ENCODE measurements at regions not wholly inside any gene's neighbourhood (a gene's known extent, or its start where the extent isn't known, plus 50 kb on each side); places are given as distances from the start of the nearest gene placed in this dataset.
"Not testable (repeated sequence)": the region's sequence is repeated elsewhere in the genome, so short reads cannot be mapped to it uniquely, and the experiment has no call there.

DNA sequence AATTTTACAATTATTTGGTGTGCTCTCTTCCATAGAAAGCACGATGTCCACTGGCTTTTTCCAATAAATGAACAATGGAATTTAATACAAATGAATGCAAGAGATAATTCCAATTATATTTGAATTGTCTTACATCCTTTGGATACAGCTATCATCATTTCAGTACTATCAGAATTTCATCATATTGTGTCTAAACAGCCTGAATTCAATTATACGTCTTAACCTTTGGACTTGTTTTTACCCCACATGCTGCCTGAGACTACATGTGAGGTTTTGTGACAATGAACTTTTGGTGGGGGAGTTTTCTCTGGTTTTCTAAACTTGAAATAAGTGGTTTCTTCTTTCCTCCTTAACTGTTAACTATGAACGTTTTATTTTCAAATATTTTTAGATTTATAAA, 1176.0 kb downstream of the EPHA7 start:
- Histone ChIP-seq H3K4me1 (ENCODE audit: control insufficient read depth in 1 of 2, low read depth in 2 of 2) (no peaks in the 10 kb centered on the region), H3K27ac (no peak overlapping the region), H3K27me3 (replicated peaks; ENCODE audit: insufficient read depth) (no peaks in the 10 kb centered on the region), H3K4me3 (no peak overlapping the region), H3K36me3 (no peaks in the 10 kb centered on the region), H3K9me3 (no peaks in the 10 kb centered on the region)
- no peak for DNase-seq (ENCODE audit: low spot score)
- ATAC-seq (ENCODE audit: insufficient number of reproducible peaks, low FRiP score, low read depth), result no peak
- TF ChIP-seq, protein P1, sequence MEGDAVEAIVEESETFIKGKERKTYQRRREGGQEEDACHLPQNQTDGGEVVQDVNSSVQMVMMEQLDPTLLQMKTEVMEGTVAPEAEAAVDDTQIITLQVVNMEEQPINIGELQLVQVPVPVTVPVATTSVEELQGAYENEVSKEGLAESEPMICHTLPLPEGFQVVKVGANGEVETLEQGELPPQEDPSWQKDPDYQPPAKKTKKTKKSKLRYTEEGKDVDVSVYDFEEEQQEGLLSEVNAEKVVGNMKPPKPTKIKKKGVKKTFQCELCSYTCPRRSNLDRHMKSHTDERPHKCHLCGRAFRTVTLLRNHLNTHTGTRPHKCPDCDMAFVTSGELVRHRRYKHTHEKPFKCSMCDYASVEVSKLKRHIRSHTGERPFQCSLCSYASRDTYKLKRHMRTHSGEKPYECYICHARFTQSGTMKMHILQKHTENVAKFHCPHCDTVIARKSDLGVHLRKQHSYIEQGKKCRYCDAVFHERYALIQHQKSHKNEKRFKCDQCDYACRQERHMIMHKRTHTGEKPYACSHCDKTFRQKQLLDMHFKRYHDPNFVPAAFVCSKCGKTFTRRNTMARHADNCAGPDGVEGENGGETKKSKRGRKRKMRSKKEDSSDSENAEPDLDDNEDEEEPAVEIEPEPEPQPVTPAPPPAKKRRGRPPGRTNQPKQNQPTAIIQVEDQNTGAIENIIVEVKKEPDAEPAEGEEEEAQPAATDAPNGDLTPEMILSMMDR (IDR thresholded peaks at IDR 0.05), result no peak

DNA sequence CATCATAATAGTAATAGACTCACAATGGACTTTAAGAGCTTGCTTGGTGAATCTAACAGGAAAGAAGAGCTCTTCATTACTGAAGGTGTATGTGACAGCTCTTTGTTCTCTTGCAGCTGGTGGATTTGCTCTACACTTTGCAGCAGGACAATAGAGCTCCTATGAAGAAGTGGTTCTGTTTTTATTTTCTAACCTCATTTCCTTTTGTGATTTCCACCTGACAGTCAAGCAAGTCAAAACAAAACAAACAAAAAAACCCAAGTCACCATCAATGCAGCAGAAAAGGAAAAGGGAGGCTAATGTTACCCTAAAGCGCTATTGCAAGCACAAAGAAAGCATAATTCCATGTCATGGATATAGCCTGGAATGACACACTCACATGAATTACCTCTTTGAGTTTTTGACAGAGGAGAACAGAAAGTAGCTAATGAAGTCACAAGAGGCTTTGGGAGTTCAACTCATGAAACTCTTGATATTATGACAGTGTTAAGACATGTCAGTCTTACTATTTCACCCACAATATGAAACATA, 1188.1 kb downstream of the EPHA7 start:
- no peak for DNase-seq (ENCODE audit: low spot score)
- H3K4me1 ChIP-seq (ENCODE audit: control insufficient read depth in 1 of 2, low read depth in 2 of 2), result no peaks in the 10 kb centered on the region
- TF ChIP-seq, protein P1 (IDR thresholded peaks at IDR 0.05), result no peak
- no peaks in the 10 kb centered on the region for H3K27me3 ChIP-seq (replicated peaks; ENCODE audit: insufficient read depth)
- H3K36me3 ChIP-seq, result no peaks in the 10 kb centered on the region
- H3K9me3 ChIP-seq, result no peaks in the 10 kb centered on the region
- no peak for ATAC-seq (ENCODE audit: insufficient number of reproducible peaks, low FRiP score, low read depth)
- H3K27ac ChIP-seq, result no peak overlapping the region
- H3K4me3 ChIP-seq, result no peak overlapping the region

DNA sequence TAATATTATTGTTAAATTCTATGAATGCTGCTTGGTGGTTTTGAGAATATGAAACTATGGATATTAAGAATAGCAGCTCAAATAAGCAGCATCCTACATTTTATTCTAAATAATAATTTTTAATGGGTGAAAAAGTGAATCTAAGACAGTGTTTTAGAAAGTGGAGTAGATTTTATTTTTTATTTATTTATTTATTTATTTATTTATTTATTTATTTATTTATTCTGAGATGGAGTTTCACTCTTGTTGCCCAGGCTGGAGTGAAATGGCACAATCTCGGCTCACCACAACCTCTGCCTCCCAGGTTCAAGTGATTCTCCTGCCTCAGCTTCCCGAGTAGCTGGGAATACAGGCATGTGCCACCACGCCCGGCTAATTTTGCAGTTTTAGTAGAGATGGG, 1199.4 kb downstream of the EPHA7 start:
- H3K27me3 ChIP-seq (replicated peaks; ENCODE audit: insufficient read depth); ATAC-seq (ENCODE audit: insufficient number of reproducible peaks, low FRiP score, low read depth): not testable (repeated sequence)

DNA sequence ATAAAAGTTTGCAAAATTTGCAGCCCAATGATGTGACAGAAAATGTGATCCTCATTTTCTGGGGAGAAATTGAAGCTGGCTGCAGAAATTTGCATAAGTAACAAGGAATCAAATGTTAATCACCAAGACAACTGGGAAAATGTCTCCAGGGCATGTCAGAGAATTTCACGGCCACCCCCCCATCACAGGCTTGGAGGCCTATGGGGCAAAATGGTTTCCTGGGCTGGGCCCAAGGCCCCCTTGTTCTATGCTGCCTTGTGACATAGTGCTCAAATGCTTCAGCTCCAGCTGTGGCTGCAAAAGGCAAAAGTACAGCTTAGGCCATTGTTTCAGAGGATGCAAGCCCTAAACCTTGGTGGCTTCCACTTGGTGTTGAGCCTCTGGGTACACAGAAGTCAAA, 1202.6 kb downstream of the EPHA7 start:
- TF ChIP-seq, protein P1 (IDR thresholded peaks at IDR 0.05), result no peak
- no peaks in the 10 kb centered on the region for H3K36me3 ChIP-seq
- no peak overlapping the region for H3K27ac ChIP-seq
- H3K9me3 ChIP-seq, result no peaks in the 10 kb centered on the region
- no peaks in the 10 kb centered on the region for H3K4me1 ChIP-seq (ENCODE audit: control insufficient read depth in 1 of 2, low read depth in 2 of 2)
- H3K27me3 ChIP-seq (replicated peaks; ENCODE audit: insufficient read depth), result no peaks in the 10 kb centered on the region
- no peak overlapping the region for H3K4me3 ChIP-seq
- ATAC-seq (ENCODE audit: insufficient number of reproducible peaks, low FRiP score, low read depth) (no peak), DNase-seq (ENCODE audit: low spot score) (no peak)

More for the DNA sequence above, 1199.4 kb downstream of the EPHA7 start:
- not testable (repeated sequence) for H3K9me3 ChIP-seq; H3K4me1 ChIP-seq (ENCODE audit: control insufficient read depth in 1 of 2, low read depth in 2 of 2); H3K27ac ChIP-seq; H3K4me3 ChIP-seq; DNase-seq (ENCODE audit: low spot score); H3K36me3 ChIP-seq

DNA sequence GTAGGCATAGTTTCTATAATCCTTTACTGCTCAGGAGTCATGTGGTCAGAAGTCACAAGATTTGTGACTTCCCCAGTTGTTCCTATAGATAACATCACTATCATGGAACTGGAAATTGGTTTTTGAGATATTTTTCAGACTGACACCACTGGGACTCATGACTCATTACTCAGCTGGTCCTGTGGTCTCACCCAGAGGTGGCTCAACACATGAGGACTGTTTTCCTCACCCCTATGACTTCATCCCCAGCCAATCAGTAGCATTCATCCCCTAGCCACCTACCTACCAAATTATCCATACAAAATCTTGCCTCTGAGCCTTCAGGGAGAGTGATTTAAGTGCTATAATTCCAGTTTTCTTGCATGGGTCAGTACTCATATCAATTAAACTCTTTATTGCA, 1217.7 kb downstream of the EPHA7 start:
- ATAC-seq (ENCODE audit: insufficient number of reproducible peaks, low FRiP score, low read depth) (no peak), DNase-seq (ENCODE audit: low spot score) (no peak)
- Histone ChIP-seq H3K36me3 (no peaks in the 10 kb centered on the region), H3K4me3 (no peak overlapping the region), H3K9me3 (no peaks in the 10 kb centered on the region), H3K27ac (no peak overlapping the region), H3K27me3 (replicated peaks; ENCODE audit: insufficient read depth) (no peaks in the 10 kb centered on the region), H3K4me1 (ENCODE audit: control insufficient read depth in 1 of 2, low read depth in 2 of 2) (no peaks in the 10 kb centered on the region)
- TF ChIP-seq, protein P1 (IDR thresholded peaks at IDR 0.05), result no peak

DNA sequence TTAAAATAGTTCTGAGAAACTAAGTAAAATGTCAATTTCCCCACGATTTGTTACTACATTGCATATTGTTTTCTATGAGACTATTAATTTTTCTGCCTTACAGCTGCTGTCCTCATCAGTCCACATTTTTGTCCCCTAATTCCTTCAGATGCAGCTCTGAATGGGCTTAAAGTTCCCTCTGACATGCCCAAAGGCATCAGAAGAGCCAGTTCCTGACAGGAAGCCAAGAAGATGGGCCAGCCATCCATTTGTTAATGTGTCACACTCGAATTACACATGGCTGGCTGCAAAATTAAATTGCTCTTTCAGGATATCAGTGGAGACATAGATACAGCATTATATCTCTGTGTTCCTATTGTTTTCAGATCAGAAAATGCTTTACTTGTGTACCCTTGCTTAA, 1223.0 kb downstream of the EPHA7 start:
- Histone ChIP-seq H3K27ac (no peak overlapping the region), H3K36me3 (no peaks in the 10 kb centered on the region), H3K4me1 (ENCODE audit: control insufficient read depth in 1 of 2, low read depth in 2 of 2) (no peaks in the 10 kb centered on the region), H3K4me3 (no peak overlapping the region), H3K27me3 (replicated peaks; ENCODE audit: insufficient read depth) (no peaks in the 10 kb centered on the region), H3K9me3 (no peaks in the 10 kb centered on the region)
- no peak for ATAC-seq (ENCODE audit: insufficient number of reproducible peaks, low FRiP score, low read depth)
- DNase-seq (ENCODE audit: low spot score), result no peak
- TF ChIP-seq, protein P1 (IDR thresholded peaks at IDR 0.05), result no peak

Measured in thoracic aorta (tissue), 2 donors.